ENCODE measurements at regions not wholly inside any gene's neighbourhood (a gene's known extent, or its start where the extent isn't known, plus 50 kb on each side); places are given as distances from the start of the nearest gene placed in this dataset.
"Not testable (repeated sequence)": the region's sequence is repeated elsewhere in the genome, so short reads cannot be mapped to it uniquely, and the experiment has no call there.

DNA sequence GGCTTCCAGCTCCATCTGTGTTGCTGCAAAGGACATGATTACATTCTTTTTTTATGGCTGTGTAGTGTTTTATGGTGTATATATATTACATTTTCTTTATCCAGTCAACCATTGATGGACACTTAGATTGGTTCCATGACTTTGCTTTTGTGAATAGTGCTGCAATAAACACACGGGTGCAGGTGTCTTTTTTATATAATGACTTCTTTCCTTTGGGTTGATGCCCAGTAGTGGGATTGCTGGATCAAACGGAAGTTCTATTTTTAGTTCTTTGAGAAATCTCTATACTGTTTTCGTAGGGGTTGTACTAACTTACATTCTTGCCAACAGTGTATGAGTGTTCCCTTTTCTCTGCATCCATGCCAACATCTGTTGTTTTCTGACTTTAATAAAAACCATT lies 189.7 kb downstream of the ACTR3B start:
- DNase-seq (ENCODE audit: low read depth in 2 of 2) = no peak

GRCh38 chr7:152949790-152950189 lies 190.2 kb downstream of the ACTR3B start:
- DNase-seq (ENCODE audit: low read depth in 2 of 2) = no peak

DNA sequence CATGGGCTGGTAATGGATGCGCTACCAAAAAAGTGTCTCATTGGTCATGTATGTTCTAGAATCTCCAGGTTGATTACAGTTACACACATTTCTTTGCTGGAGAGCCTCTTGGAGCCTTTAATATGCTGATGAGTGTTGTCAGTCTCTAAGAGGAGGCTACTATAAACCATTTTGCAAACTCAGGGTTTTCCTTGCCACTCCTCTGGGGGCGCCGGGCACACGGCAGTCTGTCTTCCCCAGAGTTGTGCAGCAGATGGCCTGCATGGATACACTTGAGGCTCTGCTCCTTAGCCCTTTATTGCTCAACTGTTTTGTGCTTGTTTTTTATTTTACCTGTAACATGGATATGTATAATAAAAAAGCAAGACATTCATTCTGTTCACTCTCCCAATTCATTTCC lies 196.5 kb downstream of the ACTR3B start:
- DNase-seq (ENCODE audit: low read depth in 2 of 2) = no peak

DNA sequence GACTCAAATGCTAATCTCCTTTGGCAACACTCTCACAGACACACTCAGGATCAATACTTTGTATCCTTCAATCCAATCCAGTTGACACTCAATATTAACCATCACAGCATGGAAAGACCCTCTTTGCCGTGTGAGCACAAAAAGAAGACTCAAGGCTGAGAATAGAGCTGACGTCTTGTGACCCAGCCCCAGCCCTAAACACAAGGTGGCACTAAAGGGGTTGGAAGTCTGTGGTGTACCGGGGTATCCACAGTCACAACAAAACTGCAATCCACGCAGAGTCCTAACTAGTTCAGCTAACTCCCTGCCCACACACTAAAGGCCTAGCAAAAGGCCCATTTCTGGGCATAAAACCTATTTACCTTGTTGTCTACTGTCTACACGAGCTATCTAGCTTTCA lies 200.1 kb downstream of the ACTR3B start:
- no peak for DNase-seq (ENCODE audit: low read depth in 2 of 2)

DNA sequence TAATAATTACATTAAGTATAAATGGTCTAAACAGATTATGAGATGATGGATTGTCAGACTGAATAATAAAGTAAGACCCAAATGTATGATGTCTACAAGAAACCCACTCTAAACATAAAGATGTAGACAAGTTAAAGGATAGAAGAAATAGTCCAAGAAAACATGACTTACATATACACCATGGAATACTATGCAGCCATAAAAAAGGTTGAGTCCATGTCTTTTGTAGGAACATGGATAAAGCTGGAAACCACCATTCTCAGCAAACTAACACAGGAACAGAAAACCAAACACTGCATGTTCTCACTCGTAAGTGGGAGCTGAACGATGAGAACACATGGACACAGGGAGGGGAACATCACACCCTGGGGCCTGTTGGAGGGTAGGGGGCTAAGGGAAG lies 202.2 kb downstream of the ACTR3B start:
- not testable (repeated sequence) for DNase-seq (ENCODE audit: low read depth in 2 of 2)

- DNase-seq (ENCODE audit: low read depth in 2 of 2) = no peak
Observed at GRCh38 chr7:152966189-152966588, 206.6 kb downstream of the ACTR3B start.

DNA sequence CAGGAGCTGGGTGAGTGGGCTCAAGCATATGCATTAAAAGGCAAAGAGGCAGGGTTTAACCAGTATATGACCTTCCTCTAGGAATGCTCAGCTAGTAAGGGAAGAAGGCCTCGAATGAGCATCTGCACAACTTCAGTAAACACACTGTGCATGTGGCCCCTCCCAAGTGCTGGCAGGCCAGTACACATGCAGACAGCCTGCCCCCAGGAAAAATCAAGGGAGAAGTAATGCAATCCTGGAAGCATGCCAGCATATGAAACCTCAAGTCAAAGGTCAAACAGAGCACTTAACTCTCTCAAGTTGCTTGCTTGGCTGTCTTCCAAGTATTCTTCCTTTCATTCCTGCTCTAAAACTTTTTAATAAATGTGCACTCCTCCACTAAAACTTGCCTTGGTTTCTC lies 208.4 kb downstream of the ACTR3B start:
- no peak for DNase-seq (ENCODE audit: low read depth in 2 of 2)

- no peak for DNase-seq (ENCODE audit: low read depth in 2 of 2)
Observed at GRCh38 chr7:152968514-152968913, 209.0 kb downstream of the ACTR3B start.

- DNase-seq (ENCODE audit: low read depth in 2 of 2) = no peak
Observed at GRCh38 chr7:152969335-152969734, 209.8 kb downstream of the ACTR3B start.

- DNase-seq (ENCODE audit: low read depth in 2 of 2) = no peak
Observed at GRCh38 chr7:152969839-152970238, 210.3 kb downstream of the ACTR3B start.

DNA sequence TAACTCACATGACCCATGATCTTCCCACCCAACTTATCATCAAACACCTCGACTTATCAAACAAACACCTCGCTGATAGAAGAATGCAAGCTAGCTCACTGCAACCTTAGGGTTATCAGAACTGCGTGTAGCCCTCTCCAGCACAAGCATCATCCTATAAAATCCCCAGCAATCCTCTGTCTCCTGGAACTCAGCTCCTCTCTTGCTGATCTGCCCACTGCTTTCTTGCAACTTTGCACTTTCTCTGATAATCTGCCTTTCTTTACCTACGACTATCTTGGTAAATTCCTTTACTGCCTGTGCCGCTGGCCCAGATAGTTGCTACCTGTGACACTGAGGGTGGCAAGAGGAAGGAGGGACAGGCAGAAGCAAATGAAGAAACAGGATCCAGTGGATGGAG lies 210.9 kb downstream of the ACTR3B start:
- no peak for DNase-seq (ENCODE audit: low read depth in 2 of 2)

DNA sequence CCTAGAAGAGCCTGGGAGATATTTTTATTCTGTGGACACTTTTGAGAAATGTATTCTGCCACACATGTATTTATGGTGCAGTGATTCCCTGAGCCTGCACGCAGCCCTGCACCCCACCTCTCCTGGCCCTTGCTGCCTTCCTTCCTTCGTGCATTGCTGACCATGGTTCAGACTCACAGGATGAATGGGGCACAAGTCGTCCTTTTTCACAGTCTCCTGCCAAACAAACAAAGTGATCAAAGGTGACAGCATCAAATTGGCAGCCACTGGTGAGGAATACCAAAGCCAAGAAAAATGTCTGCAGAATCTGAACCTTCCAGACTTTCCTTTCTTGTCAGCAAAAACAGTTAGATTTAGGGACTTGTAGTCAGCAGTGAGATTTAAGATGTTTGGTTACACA lies 215.0 kb downstream of the ACTR3B start:
- no peak for DNase-seq (ENCODE audit: low read depth in 2 of 2)

GRCh38 chr7:152975076-152975475 lies 215.5 kb downstream of the ACTR3B start:
- DNase-seq (ENCODE audit: low read depth in 2 of 2) = no peak

DNA sequence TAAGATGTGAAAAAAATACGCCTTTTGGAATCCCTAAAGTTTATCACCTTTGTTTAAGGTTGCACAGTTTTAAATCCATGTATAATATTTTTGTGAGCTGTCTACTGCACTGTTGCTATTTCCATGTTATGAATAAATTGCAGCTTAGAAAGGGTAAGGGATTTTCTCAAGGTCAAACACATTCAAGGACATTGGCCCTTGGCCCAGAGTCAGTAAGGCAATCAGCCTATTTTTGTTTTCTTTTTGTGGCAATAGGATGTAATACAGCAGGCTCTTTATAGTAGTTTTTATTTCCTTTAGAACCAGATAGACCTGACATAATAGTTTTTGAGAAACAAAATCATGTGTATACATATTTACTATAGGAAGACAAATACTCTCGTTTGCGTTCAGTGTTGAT lies 219.8 kb downstream of the ACTR3B start:
- DNase-seq (ENCODE audit: low read depth in 2 of 2) = no peak

DNA sequence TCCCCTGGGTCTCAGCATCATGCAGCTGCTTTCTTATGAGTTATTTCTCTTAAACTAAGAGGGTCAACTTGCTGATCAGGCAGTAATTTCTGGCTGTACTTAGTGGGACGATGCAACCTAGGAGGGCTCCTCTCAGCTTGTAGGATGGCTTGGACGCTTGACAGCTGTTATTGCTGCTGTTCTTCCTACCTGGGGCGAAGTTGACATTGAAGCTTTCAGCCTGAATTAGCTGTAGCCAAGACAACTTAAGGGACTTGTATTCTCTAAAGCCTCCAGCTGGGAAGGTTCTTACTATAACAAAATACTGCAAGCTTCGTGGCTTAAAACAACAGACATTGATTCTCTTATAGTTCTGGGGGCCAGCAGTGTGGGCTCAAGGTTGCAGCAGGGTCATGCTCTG lies 224.9 kb downstream of the ACTR3B start:
- no peak for DNase-seq (ENCODE audit: low read depth in 2 of 2)

GRCh38 chr7:152986376-152986775 lies 226.8 kb downstream of the ACTR3B start:
- no peak for DNase-seq (ENCODE audit: low read depth in 2 of 2)

GRCh38 chr7:152987656-152988055 lies 228.1 kb downstream of the ACTR3B start:
- DNase-seq (ENCODE audit: low read depth in 2 of 2) = no peak

DNA sequence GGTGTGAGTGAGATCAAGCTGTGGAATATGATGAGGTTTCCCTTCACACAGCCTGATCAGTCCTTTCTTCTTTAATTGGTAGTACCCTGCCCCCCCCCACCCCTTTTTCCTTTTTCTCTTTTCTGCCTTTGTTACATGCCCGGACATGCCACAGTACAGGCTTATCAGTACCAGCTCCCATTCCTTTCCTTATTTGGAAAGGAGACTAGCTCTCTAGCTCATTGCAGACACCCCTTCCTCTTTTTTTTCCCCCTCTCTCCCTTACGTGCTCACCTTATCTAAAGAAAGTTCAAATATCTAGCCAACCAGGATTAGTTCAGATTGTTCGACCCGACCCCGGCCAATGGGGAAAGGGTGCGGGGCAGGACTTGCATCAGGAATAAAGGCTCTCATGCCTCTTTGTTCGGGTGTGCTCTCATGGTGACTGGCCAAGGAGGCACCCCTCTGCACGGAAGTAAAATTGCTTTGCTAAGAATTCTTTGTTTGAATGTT lies 230.4 kb downstream of the ACTR3B start:
- no peak for DNase-seq (ENCODE audit: low read depth in 2 of 2)

DNA sequence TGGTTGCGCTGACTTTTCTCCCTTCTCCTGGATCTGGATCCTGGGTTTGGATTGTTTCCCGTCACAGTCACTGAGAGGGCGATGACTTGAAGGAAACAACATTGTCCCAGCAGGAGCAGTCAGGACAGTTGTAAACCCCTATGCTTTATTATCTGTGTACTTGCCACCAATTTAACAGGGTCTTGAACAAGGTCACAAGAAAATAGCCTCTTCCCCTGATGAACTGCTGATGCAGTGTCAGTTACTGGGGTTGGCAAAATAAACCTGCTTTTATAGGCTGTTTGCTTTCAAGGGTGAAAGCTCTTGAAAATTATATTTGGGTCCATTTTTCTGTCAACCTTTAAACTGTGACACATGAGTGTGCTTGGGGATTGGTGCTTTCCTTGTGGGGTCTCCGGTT lies 238.9 kb downstream of the ACTR3B start:
- DNase-seq (ENCODE audit: low read depth in 2 of 2) = no peak

DNA sequence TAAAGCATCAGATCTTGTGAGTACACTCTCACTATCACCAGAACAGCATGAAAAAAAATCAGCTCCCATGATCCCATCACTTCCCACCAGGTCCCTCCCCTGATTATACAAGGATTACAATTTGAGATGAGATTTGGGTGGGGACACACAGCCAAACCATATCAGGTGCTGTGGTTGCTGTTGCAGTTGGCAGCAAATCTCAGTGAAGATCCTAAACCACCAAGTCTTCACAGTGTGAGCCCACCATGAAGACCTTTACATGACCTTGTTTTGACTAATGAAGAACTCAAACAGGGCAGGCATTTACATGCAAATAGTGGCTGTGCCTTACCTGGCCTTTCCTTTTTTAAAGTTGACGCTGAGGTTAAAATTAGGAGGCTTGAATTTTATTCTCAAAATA lies 242.6 kb downstream of the ACTR3B start:
- DNase-seq (ENCODE audit: low read depth in 2 of 2) = no peak

DNA sequence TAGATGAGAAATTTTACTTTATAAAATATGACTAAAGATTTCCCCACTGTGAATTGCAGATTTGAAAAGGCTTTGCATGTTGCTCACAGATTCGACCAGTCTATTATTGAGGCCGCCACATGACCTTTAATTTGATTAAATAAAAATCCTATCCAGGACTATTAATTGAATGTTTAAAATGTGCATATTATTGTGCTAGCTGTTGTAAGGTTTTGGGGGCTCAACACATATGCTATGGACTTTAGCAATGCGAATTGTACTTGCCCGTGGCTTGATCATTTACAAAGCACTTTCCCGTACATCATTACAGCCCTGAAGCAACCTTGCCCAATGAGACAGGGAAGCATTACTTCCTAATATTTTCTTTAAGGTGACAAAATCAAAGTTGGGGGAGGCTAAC lies 243.0 kb downstream of the ACTR3B start:
- DNase-seq (ENCODE audit: low read depth in 2 of 2) = no peak

GRCh38 chr7:153004341-153004740 lies 244.8 kb downstream of the ACTR3B start:
- DNase-seq (ENCODE audit: low read depth in 2 of 2) = no peak

GRCh38 chr7:153005750-153006435 lies 246.3 kb downstream of the ACTR3B start:
- no peak for DNase-seq (ENCODE audit: low read depth in 2 of 2)

DNA sequence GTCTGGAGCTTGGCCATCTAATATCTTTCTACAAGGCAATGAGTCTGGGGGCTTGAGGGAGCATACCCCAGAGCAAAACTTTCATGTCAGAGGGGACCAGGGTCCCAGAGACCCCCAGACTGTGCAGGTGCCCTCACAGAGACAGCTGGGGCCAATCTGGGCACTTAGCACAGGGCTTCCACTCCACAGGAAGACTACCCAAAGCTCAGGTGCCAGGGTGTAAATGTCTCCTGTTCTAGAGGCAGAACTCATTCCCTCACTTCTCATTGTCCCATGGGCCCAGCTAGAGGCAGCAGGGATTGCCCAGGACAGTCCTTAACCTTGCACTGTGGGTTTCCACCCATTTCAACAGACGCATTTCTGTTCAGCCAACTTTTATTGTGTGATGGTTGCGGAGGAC lies 246.9 kb downstream of the ACTR3B start:
- no peak for DNase-seq (ENCODE audit: low read depth in 2 of 2)
